ENCODE measurements at regions not wholly inside any gene's neighbourhood (a gene's known extent, or its start where the extent isn't known, plus 50 kb on each side); places are given as distances from the start of the nearest gene placed in this dataset.
A peak's percentile ranks its signal among the peaks of the same experiment; 100 is the strongest.

DNA sequence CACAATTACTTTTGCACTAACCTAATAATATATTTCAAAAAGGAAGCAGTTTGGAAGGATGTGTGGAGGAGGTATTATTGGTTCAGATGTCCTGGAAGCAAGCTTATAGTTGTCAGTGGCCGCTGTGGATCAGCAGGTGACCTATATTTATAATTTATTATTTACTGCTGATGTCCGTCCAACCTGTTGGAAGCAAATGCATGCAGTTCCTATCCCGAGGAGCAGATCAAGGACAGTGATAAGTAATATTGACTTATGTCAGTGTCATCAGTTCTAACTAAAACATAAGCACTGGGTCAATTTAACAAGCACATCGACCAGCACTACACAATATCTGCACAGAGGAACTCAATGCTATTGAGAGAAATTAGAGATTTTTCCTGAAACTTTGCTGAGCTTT is 270.1 kb downstream of the BRINP2 start:
- Mint-ChIP-seq H3K9me3 (no peaks in the 10 kb centered on the region), H3K27me3 (ENCODE audit: insufficient read depth, low read depth) (no peaks in the 10 kb centered on the region), H3K27ac (no peak overlapping the region), H3K36me3 (no peaks in the 10 kb centered on the region), H3K4me1 (peaks cover 4% of the 10 kb centered on the region), H3K4me3 (no peak overlapping the region)
- no peaks in the 10 kb centered on the region for H3K27me3 ChIP-seq
- H2AFZ ChIP-seq (replicated peaks), result no peak overlapping the region
- no peak for DNase-seq (ENCODE audit: low spot score)
- TF ChIP-seq EZH2phosphoT487 (IDR thresholded peaks at IDR 0.05), result no peak
- no peak for TF ChIP-seq EZH2 (IDR thresholded peaks at IDR 0.05)
- TF ChIP-seq, protein P1, sequence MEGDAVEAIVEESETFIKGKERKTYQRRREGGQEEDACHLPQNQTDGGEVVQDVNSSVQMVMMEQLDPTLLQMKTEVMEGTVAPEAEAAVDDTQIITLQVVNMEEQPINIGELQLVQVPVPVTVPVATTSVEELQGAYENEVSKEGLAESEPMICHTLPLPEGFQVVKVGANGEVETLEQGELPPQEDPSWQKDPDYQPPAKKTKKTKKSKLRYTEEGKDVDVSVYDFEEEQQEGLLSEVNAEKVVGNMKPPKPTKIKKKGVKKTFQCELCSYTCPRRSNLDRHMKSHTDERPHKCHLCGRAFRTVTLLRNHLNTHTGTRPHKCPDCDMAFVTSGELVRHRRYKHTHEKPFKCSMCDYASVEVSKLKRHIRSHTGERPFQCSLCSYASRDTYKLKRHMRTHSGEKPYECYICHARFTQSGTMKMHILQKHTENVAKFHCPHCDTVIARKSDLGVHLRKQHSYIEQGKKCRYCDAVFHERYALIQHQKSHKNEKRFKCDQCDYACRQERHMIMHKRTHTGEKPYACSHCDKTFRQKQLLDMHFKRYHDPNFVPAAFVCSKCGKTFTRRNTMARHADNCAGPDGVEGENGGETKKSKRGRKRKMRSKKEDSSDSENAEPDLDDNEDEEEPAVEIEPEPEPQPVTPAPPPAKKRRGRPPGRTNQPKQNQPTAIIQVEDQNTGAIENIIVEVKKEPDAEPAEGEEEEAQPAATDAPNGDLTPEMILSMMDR (IDR thresholded peaks at IDR 0.05), result no peak
- no peaks in the 10 kb centered on the region for H3F3A ChIP-seq (ENCODE audit: low read depth)
- H3K79me2 ChIP-seq (ENCODE audit: low read depth), result no peaks in the 10 kb centered on the region
- H3K36me3 ChIP-seq, result no peaks in the 10 kb centered on the region
- peaks cover 5% of the 10 kb centered on the region for H3K4me1 ChIP-seq
- H4K20me1 ChIP-seq (ENCODE audit: low read depth), result no peaks in the 10 kb centered on the region
- no peak overlapping the region for H3K9ac ChIP-seq
- no peaks in the 10 kb centered on the region for H3K9me3 ChIP-seq (ENCODE audit: low read depth)
- no peak overlapping the region for H3K4me3 ChIP-seq
- H3K4me2 ChIP-seq, result no peak overlapping the region
- H3K27ac ChIP-seq, result no peak overlapping the region

DNA sequence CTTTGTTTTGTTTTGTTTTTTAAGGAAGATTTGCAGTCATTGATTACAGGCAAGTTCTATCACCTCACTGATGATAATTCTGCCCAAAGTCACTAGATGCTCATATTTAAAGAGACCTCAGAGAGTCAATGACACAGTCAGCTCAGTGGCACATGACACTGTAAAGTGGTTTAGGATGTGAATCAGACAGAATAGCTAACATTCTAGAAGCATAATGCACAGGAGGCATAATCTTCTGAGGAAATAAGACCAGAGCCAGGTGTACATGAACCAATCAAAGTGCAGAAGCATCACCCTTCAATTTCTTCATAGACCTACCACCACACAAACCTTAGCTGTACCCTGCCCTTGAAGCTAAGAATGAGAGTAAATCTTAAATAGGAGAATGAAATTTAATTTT is 268.5 kb downstream of the BRINP2 start:
- Mint-ChIP-seq H3K27me3 (ENCODE audit: insufficient read depth, low read depth) (no peaks in the 10 kb centered on the region), H3K9me3 (no peaks in the 10 kb centered on the region), H3K4me1 (peaks cover 4% of the 10 kb centered on the region), H3K4me3 (no peak overlapping the region), H3K36me3 (no peaks in the 10 kb centered on the region), H3K27ac (no peak overlapping the region)
- Histone ChIP-seq H3K9ac (no peak overlapping the region), H2AFZ (replicated peaks) (no peak overlapping the region), H4K20me1 (ENCODE audit: low read depth) (no peaks in the 10 kb centered on the region), H3K27ac (no peak overlapping the region), H3K4me2 (no peak overlapping the region), H3F3A (ENCODE audit: low read depth) (no peaks in the 10 kb centered on the region), H3K27me3 (no peaks in the 10 kb centered on the region), H3K4me3 (no peak overlapping the region), H3K9me3 (ENCODE audit: low read depth) (no peaks in the 10 kb centered on the region), H3K79me2 (ENCODE audit: low read depth) (no peaks in the 10 kb centered on the region), H3K4me1 (peaks cover 5% of the 10 kb centered on the region), H3K36me3 (no peaks in the 10 kb centered on the region)
- no peak for DNase-seq (ENCODE audit: low spot score)
- TF ChIP-seq, protein P1 (IDR thresholded peaks at IDR 0.05), result no peak
- TF ChIP-seq EZH2 (IDR thresholded peaks at IDR 0.05) (no peak), EZH2phosphoT487 (IDR thresholded peaks at IDR 0.05) (no peak)

DNA sequence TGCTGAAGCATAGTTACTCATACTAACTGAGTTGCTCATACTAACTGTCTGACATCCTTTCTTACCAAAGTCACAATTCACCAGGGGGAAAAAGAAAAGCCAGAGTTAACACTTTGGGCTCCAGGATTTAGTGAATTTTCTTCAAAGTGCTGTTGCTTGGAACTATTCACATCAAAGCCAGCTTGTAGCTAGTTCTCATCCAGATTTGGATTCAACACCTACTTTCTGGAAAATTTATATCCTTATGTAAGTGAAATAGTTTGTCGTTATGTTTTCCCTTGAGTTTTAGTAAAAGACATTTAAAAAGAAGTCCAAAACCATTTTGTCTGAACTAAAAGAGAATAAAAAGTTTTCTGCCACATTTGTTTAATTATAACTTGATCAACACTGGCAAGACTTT is 264.6 kb downstream of the BRINP2 start:
- no peak overlapping the region for H3K4me2 ChIP-seq
- H3K36me3 Mint-ChIP-seq, result no peaks in the 10 kb centered on the region
- no peaks in the 10 kb centered on the region for H3K4me1 ChIP-seq
- no peak overlapping the region for H3K27ac Mint-ChIP-seq
- H3K79me2 ChIP-seq (ENCODE audit: low read depth), result no peaks in the 10 kb centered on the region
- H3K27me3 Mint-ChIP-seq (ENCODE audit: insufficient read depth, low read depth), result no peaks in the 10 kb centered on the region
- H3K36me3 ChIP-seq, result no peaks in the 10 kb centered on the region
- TF ChIP-seq EZH2 (IDR thresholded peaks at IDR 0.05), result no peak
- no peak for TF ChIP-seq EZH2phosphoT487 (IDR thresholded peaks at IDR 0.05)
- TF ChIP-seq, protein P1 (IDR thresholded peaks at IDR 0.05), result no peak
- H3K4me3 ChIP-seq, result no peak overlapping the region
- H4K20me1 ChIP-seq (ENCODE audit: low read depth), result no peaks in the 10 kb centered on the region
- no peak for DNase-seq (ENCODE audit: low spot score)
- H3K4me3 Mint-ChIP-seq, result no peak overlapping the region
- H3K9me3 Mint-ChIP-seq, result no peaks in the 10 kb centered on the region
- H3K9me3 ChIP-seq (ENCODE audit: low read depth), result no peaks in the 10 kb centered on the region
- no peaks in the 10 kb centered on the region for H3F3A ChIP-seq (ENCODE audit: low read depth)
- no peak overlapping the region for H3K27ac ChIP-seq
- no peak overlapping the region for H3K9ac ChIP-seq
- no peak overlapping the region for H2AFZ ChIP-seq (replicated peaks)
- no peaks in the 10 kb centered on the region for H3K4me1 Mint-ChIP-seq
- no peaks in the 10 kb centered on the region for H3K27me3 ChIP-seq

DNA sequence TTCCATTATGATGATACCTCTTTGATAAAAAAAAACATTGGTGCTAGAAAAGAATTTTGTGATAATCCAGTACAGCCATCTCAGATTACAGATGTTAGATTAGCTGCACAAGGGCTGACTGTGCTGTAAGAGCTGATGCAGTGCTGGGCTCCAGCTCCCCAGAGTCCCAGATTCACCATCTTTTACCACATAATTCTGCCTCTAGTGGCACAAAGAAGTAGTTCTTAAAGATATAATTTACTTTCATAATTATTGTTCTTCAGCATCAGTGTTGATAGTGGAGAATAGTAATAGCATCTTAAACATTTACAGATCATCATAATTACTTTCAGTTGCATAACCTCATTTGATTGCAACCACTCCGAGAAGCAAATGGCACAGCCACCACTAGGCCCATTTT is 262.1 kb downstream of the BRINP2 start:
- Mint-ChIP-seq H3K27me3 (ENCODE audit: insufficient read depth, low read depth) (no peaks in the 10 kb centered on the region), H3K4me1 (no peaks in the 10 kb centered on the region)
- TF ChIP-seq EZH2 (IDR thresholded peaks at IDR 0.05), result no peak
- TF ChIP-seq EZH2phosphoT487 (IDR thresholded peaks at IDR 0.05), result no peak
- TF ChIP-seq, protein P1 (IDR thresholded peaks at IDR 0.05), result peak; percentile 38

More for the DNA sequence above, 262.1 kb downstream of the BRINP2 start:
- no peak overlapping the region for H3K27ac ChIP-seq
- H3K9ac ChIP-seq, result no peak overlapping the region
- no peaks in the 10 kb centered on the region for H3K4me1 ChIP-seq
- H4K20me1 ChIP-seq (ENCODE audit: low read depth), result no peaks in the 10 kb centered on the region
- no peak overlapping the region for H3K27ac Mint-ChIP-seq
- H3K79me2 ChIP-seq (ENCODE audit: low read depth), result no peaks in the 10 kb centered on the region
- no peak overlapping the region for H3K4me3 ChIP-seq
- H3K36me3 Mint-ChIP-seq, result no peaks in the 10 kb centered on the region
- H3K27me3 ChIP-seq, result no peaks in the 10 kb centered on the region
- H3K4me3 Mint-ChIP-seq, result no peak overlapping the region
- H3K4me2 ChIP-seq, result no peak overlapping the region
- H3K36me3 ChIP-seq, result no peaks in the 10 kb centered on the region
- no peak overlapping the region for H2AFZ ChIP-seq (replicated peaks)
- no peaks in the 10 kb centered on the region for H3K9me3 Mint-ChIP-seq
- no peaks in the 10 kb centered on the region for H3K9me3 ChIP-seq (ENCODE audit: low read depth)
- no peaks in the 10 kb centered on the region for H3F3A ChIP-seq (ENCODE audit: low read depth)
- DNase-seq (ENCODE audit: low spot score), result no peak
